MM.1S (cell line): ENCODE measurements at regions not wholly inside any gene's neighbourhood (a gene's known extent, or its start where the extent isn't known, plus 50 kb on each side); places are given as distances from the start of the nearest gene placed in this dataset.

Experiments
- DNase-seq: peaks from one replicate; pipeline ENCODE4 v3.0.0-alpha.2; 2015
- H2AFZ ChIP-seq: fragments of 300-600 bp; sonication (generic); 2 replicates; pipeline ENCODE4 v1.6.0; 2016; ENCODE audit warnings: antibody characterized with exemption, low read length
- H3F3A ChIP-seq: fragments of 300-600 bp; sonication (generic); 2 replicates; pipeline ENCODE4 v1.6.1; 2016; ENCODE audit warnings: mild to moderate bottlenecking, antibody characterized with exemption, low read length, moderate library complexity, mixed read lengths; ENCODE audit not compliant: insufficient read depth
- H3K27ac ChIP-seq: fragments of 300-600 bp; sonication (generic); 2 replicates; pipeline ENCODE4 v1.5.1; 2016; ENCODE audit warnings: mild to moderate bottlenecking, low read length
- H3K27me3 ChIP-seq: fragments of 300-600 bp; sonication (generic); replicated peaks from 2 replicates; pipeline ENCODE4 v1.6.0; 2016; ENCODE audit warnings: low read length; ENCODE audit not compliant: insufficient read depth
- H3K36me3 ChIP-seq: fragments of 300-600 bp; sonication (generic); replicated peaks from 2 replicates; pipeline ENCODE4 v1.6.1; 2016; ENCODE audit warnings: mild to moderate bottlenecking, low read length, mixed read lengths; ENCODE audit not compliant: insufficient read depth
- H3K4me1 ChIP-seq: fragments of 300-600 bp; sonication (generic); 2 replicates; pipeline ENCODE4 v1.6.1; 2016; ENCODE audit warnings: low read length, mixed read lengths
- H3K4me2 ChIP-seq: fragments of 300-600 bp; sonication (generic); 2 replicates; pipeline ENCODE4 v1.6.0; 2016; ENCODE audit warnings: low read depth, low read length
- H3K4me3 ChIP-seq: fragments of 300-600 bp; sonication (generic); 2 replicates; pipeline ENCODE4 v1.5.1; 2016; ENCODE audit warnings: low read length, mixed read lengths
- H3K79me2 ChIP-seq: fragments of 300-600 bp; sonication (generic); 2 replicates; pipeline ENCODE4 v1.6.1; 2016; ENCODE audit warnings: mixed run types, low read length, mixed read lengths
- H3K9ac ChIP-seq: fragments of 300-600 bp; sonication (generic); 2 replicates; pipeline ENCODE4 v1.6.1; 2016; ENCODE audit warnings: low read length, mixed read lengths
- H3K9me2 ChIP-seq: fragments of 300-600 bp; sonication (generic); replicated peaks from 2 replicates; pipeline ENCODE4 v1.6.1; 2016; ENCODE audit warnings: mild to moderate bottlenecking, low read length, mixed read lengths; ENCODE audit not compliant: insufficient read depth
- H3K9me3 ChIP-seq: fragments of 300-600 bp; sonication (generic); replicated peaks from 2 replicates; pipeline ENCODE4 v1.6.1; 2016; ENCODE audit warnings: mild to moderate bottlenecking, low read length, mixed read lengths; ENCODE audit not compliant: insufficient read depth
- H4K20me1 ChIP-seq: fragments of 300-600 bp; sonication (generic); 2 replicates; pipeline ENCODE4 v1.6.1; 2016; ENCODE audit warnings: mild to moderate bottlenecking, low read length, moderate library complexity, mixed read lengths; ENCODE audit not compliant: insufficient read depth
- EZH2 ChIP-seq: fragments of 300-600 bp; sonication (generic); optimal IDR thresholded peaks from 2 replicates; pipeline ENCODE3; 2017; ENCODE audit warnings: low read depth, mild to moderate bottlenecking, antibody characterized with exemption, low read length, mixed read lengths
- EZH2phosphoT487 ChIP-seq: fragments of 300-600 bp; sonication (generic); IDR thresholded peaks from 2 replicates; pipeline ENCODE4 v1.6.1; 2018; ENCODE audit warnings: antibody characterized with exemption, low read length
- TF ChIP-seq, protein P1 (sequence below): fragments of 300-600 bp; sonication (generic); IDR thresholded peaks from 2 replicates; pipeline ENCODE4 v1.5.1; 2016; ENCODE audit warnings: antibody characterized with exemption, low read length, mixed read lengths

GRCh38 chr11:98572941-98573340, 447.8 kb upstream of the CNTN5 start:
- Histone ChIP-seq H4K20me1 (no peaks in the 10 kb centered on the region), H3K9me2 (no peaks in the 10 kb centered on the region), H3K4me3 (no peak overlapping the region), H3K4me1 (no peaks in the 10 kb centered on the region), H3K9ac (no peak overlapping the region), H3K9me3 (no peaks in the 10 kb centered on the region), H3F3A (no peaks in the 10 kb centered on the region), H3K79me2 (no peaks in the 10 kb centered on the region), H3K27me3 (no peaks in the 10 kb centered on the region), H2AFZ (no peak overlapping the region), H3K36me3 (no peaks in the 10 kb centered on the region), H3K4me2 (no peak overlapping the region), H3K27ac (no peak overlapping the region)
- no peak for DNase-seq
- TF ChIP-seq, protein P1, sequence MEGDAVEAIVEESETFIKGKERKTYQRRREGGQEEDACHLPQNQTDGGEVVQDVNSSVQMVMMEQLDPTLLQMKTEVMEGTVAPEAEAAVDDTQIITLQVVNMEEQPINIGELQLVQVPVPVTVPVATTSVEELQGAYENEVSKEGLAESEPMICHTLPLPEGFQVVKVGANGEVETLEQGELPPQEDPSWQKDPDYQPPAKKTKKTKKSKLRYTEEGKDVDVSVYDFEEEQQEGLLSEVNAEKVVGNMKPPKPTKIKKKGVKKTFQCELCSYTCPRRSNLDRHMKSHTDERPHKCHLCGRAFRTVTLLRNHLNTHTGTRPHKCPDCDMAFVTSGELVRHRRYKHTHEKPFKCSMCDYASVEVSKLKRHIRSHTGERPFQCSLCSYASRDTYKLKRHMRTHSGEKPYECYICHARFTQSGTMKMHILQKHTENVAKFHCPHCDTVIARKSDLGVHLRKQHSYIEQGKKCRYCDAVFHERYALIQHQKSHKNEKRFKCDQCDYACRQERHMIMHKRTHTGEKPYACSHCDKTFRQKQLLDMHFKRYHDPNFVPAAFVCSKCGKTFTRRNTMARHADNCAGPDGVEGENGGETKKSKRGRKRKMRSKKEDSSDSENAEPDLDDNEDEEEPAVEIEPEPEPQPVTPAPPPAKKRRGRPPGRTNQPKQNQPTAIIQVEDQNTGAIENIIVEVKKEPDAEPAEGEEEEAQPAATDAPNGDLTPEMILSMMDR: no peak
- no peak for TF ChIP-seq EZH2
- no peak for TF ChIP-seq EZH2phosphoT487

DNA sequence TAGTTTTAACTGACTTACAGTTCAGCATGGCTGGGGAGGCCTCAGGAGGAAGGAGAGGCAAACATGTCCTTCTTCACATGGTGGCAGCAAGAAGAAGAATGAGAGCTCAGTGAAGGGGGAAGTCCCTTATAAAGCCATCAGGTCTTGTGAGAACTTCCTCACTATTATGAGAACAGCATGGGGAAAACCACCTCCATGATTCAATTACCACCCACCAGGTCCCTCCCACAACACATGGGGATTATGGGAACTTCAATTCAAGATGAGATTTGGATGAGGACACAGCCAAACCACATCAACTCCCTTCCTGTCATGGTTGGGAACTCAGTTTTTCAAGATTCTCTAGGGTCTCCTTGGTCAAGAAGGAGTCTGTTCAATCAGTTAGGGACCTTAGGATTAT, 432.9 kb upstream of the CNTN5 start:
- no peak for DNase-seq

GRCh38 chr11:98589967-98590366, 430.8 kb upstream of the CNTN5 start:
- H3K9me3 ChIP-seq: no peaks in the 10 kb centered on the region
- DNase-seq: no peak

More for the DNA sequence above, 432.9 kb upstream of the CNTN5 start:
- Histone ChIP-seq H3K4me3 (no peak overlapping the region), H3K9me2 (no peaks in the 10 kb centered on the region), H3K27ac (no peak overlapping the region), H3F3A (no peaks in the 10 kb centered on the region), H4K20me1 (no peaks in the 10 kb centered on the region), H3K4me1 (no peaks in the 10 kb centered on the region), H2AFZ (no peak overlapping the region), H3K36me3 (no peaks in the 10 kb centered on the region), H3K9ac (no peak overlapping the region), H3K27me3 (no peaks in the 10 kb centered on the region), H3K9me3 (no peaks in the 10 kb centered on the region), H3K4me2 (no peak overlapping the region), H3K79me2 (no peaks in the 10 kb centered on the region)
- TF ChIP-seq EZH2phosphoT487 (no peak), EZH2 (no peak)
- TF ChIP-seq, protein P1: no peak

More at GRCh38 chr11:98589967-98590366, 430.8 kb upstream of the CNTN5 start:
- Histone ChIP-seq H3K27me3 (no peaks in the 10 kb centered on the region), H3K79me2 (no peaks in the 10 kb centered on the region), H3K27ac (no peak overlapping the region), H4K20me1 (no peaks in the 10 kb centered on the region), H3K9ac (no peak overlapping the region), H3K4me3 (no peak overlapping the region), H3K4me2 (no peak overlapping the region), H3K9me2 (no peaks in the 10 kb centered on the region), H3K4me1 (no peaks in the 10 kb centered on the region), H2AFZ (no peak overlapping the region), H3F3A (no peaks in the 10 kb centered on the region), H3K36me3 (no peaks in the 10 kb centered on the region)
- TF ChIP-seq EZH2phosphoT487: no peak
- TF ChIP-seq EZH2: no peak
- TF ChIP-seq, protein P1: no peak
